Activated naive CD4-positive, alpha-beta T cell treated with anti-CD3 and anti-CD28 coated beads, Interleukin-2, amount 10 ng/mL, durations not matched to agents 7 days and 5 days (primary cell): ENCODE measurements at regions not wholly inside any gene's neighbourhood (a gene's known extent, or its start where the extent isn't known, plus 50 kb on each side); places are given as distances from the start of the nearest gene placed in this dataset.
"Not testable (repeated sequence)": the region's sequence is repeated elsewhere in the genome, so short reads cannot be mapped to it uniquely, and the experiment has no call there.

ENCODE experiments used
- CTCF ChIA-PET: fragments of 350-600 bp; sonication (Branson Sonifier 250); formaldehyde crosslinking; loops from one replicate; lab custom pipeline; 2021; ENCODE audit warnings: antibody characterized with exemption; lab: Charles Lee
- DNase-seq: peaks from one replicate; pipeline ENCODE4 v3.0.0-alpha.2; 2020
- H3K27ac Mint-ChIP-seq: one replicate; pipeline ENCODE4 v1.8.0; 2021; ENCODE audit warnings: mild to moderate bottlenecking, moderate library complexity, mixed read lengths
- H3K27me3 Mint-ChIP-seq: one replicate; pipeline ENCODE4 v1.8.0; 2021; ENCODE audit warnings: mild to moderate bottlenecking, mixed read lengths
- H3K36me3 Mint-ChIP-seq: one replicate; pipeline ENCODE4 v1.8.0; 2021; ENCODE audit warnings: mixed read lengths
- H3K4me1 Mint-ChIP-seq: one replicate; pipeline ENCODE4 v1.8.0; 2021; ENCODE audit warnings: mixed read lengths
- H3K4me3 Mint-ChIP-seq: one replicate; pipeline ENCODE4 v1.8.0; 2021; ENCODE audit warnings: mild to moderate bottlenecking, moderate library complexity, mixed read lengths
- H3K9me3 Mint-ChIP-seq: one replicate; pipeline ENCODE4 v1.8.0; 2021; ENCODE audit warnings: mixed read lengths

- H3K4me1 Mint-ChIP-seq: no peaks in the 10 kb centered on the region
- peaks cover 3% of the 10 kb centered on the region for H3K27me3 Mint-ChIP-seq
- H3K27ac Mint-ChIP-seq: no peak overlapping the region
- no peaks in the 10 kb centered on the region for H3K36me3 Mint-ChIP-seq
- no peak for DNase-seq
- H3K9me3 Mint-ChIP-seq: peaks cover 2% of the 10 kb centered on the region
- H3K4me3 Mint-ChIP-seq: no peak overlapping the region
- CTCF ChIA-PET: no interaction called here
Observed at GRCh38 chr3:160047876-160048275, 59.2 kb downstream of the IL12A start.

- H3K4me3 Mint-ChIP-seq: no peak overlapping the region
- H3K27me3 Mint-ChIP-seq: peaks cover 4% of the 10 kb centered on the region
- DNase-seq: no peak
- no peaks in the 10 kb centered on the region for H3K4me1 Mint-ChIP-seq
- no peak overlapping the region for H3K27ac Mint-ChIP-seq
- CTCF ChIA-PET: no interaction called here
- no peaks in the 10 kb centered on the region for H3K36me3 Mint-ChIP-seq
- no peaks in the 10 kb centered on the region for H3K9me3 Mint-ChIP-seq
Observed at GRCh38 chr3:160049038-160049437, 60.4 kb downstream of the IL12A start.

- no peak overlapping the region for H3K4me3 Mint-ChIP-seq
- DNase-seq: no peak
- peaks cover 7% of the 10 kb centered on the region for H3K27me3 Mint-ChIP-seq
- no peak overlapping the region for H3K27ac Mint-ChIP-seq
- CTCF ChIA-PET: no interaction called here
- no peaks in the 10 kb centered on the region for H3K36me3 Mint-ChIP-seq
- no peaks in the 10 kb centered on the region for H3K4me1 Mint-ChIP-seq
- no peaks in the 10 kb centered on the region for H3K9me3 Mint-ChIP-seq
Observed at GRCh38 chr3:160049565-160049964, 60.9 kb downstream of the IL12A start.

GRCh38 chr3:160049988-160050387, 61.4 kb downstream of the IL12A start:
- Mint-ChIP-seq H3K27ac (no peak overlapping the region), H3K4me1 (no peaks in the 10 kb centered on the region), H3K9me3 (no peaks in the 10 kb centered on the region), H3K27me3 (peaks cover 7% of the 10 kb centered on the region), H3K36me3 (no peaks in the 10 kb centered on the region), H3K4me3 (no peak overlapping the region)
- no peak for DNase-seq
- CTCF ChIA-PET: no interaction called here

GRCh38 chr3:160052385-160053047, 63.9 kb downstream of the IL12A start:
- DNase-seq: no peak
- Mint-ChIP-seq H3K27ac (no peak overlapping the region), H3K36me3 (no peaks in the 10 kb centered on the region), H3K4me3 (no peak overlapping the region), H3K4me1 (no peaks in the 10 kb centered on the region), H3K27me3 (peaks cover 7% of the 10 kb centered on the region), H3K9me3 (no peaks in the 10 kb centered on the region)
- CTCF ChIA-PET: interaction anchor here (0.9 kb wide), 1 partner anchor 49 kb away, joined by 3 read pairs; no protein-coding TSS in a partner anchor

- Mint-ChIP-seq H3K27me3 (peaks cover 7% of the 10 kb centered on the region), H3K4me1 (no peaks in the 10 kb centered on the region), H3K27ac (no peak overlapping the region), H3K9me3 (no peaks in the 10 kb centered on the region), H3K36me3 (no peaks in the 10 kb centered on the region), H3K4me3 (no peak overlapping the region)
- DNase-seq: no peak
- CTCF ChIA-PET: interaction anchor here (0.9 kb wide), 1 partner anchor 50 kb away, joined by 3 read pairs; no protein-coding TSS in a partner anchor
Observed at GRCh38 chr3:160053048-160053391, 64.4 kb downstream of the IL12A start.

- H3K4me1 Mint-ChIP-seq, H3K27ac Mint-ChIP-seq, DNase-seq, CTCF ChIA-PET, H3K9me3 Mint-ChIP-seq, H3K4me3 Mint-ChIP-seq, H3K27me3 Mint-ChIP-seq, H3K36me3 Mint-ChIP-seq: not testable (repeated sequence)
Observed at GRCh38 chr3:160054862-160055261, 66.2 kb downstream of the IL12A start.

GRCh38 chr3:160055659-160056058, 67.0 kb downstream of the IL12A start:
- no peaks in the 10 kb centered on the region for H3K4me1 Mint-ChIP-seq
- no peak overlapping the region for H3K4me3 Mint-ChIP-seq
- no peaks in the 10 kb centered on the region for H3K36me3 Mint-ChIP-seq
- no peak for DNase-seq
- CTCF ChIA-PET: no interaction called here
- peaks cover 4% of the 10 kb centered on the region for H3K27me3 Mint-ChIP-seq
- no peaks in the 10 kb centered on the region for H3K9me3 Mint-ChIP-seq
- H3K27ac Mint-ChIP-seq: no peak overlapping the region

- Mint-ChIP-seq H3K4me3 (no peak overlapping the region), H3K27ac (no peak overlapping the region), H3K27me3 (peaks cover 8% of the 10 kb centered on the region), H3K36me3 (no peaks in the 10 kb centered on the region), H3K9me3 (peaks cover 2% of the 10 kb centered on the region), H3K4me1 (peaks cover 5% of the 10 kb centered on the region)
- DNase-seq: no peak
- CTCF ChIA-PET: no interaction called here
Observed at GRCh38 chr3:160057331-160057730, 68.7 kb downstream of the IL12A start.

GRCh38 chr3:160060409-160061027, 71.9 kb downstream of the IL12A start:
- Mint-ChIP-seq H3K36me3 (no peaks in the 10 kb centered on the region), H3K4me3 (no peak overlapping the region), H3K4me1 (peaks cover 5% of the 10 kb centered on the region), H3K9me3 (peaks cover 2% of the 10 kb centered on the region), H3K27me3 (peaks cover 4% of the 10 kb centered on the region), H3K27ac (no peak overlapping the region)
- CTCF ChIA-PET: interaction anchor here (0.6 kb wide), 1 partner anchor 9 kb away, joined by 3 read pairs; no protein-coding TSS in a partner anchor
- no peak for DNase-seq

GRCh38 chr3:160061525-160061924, 72.9 kb downstream of the IL12A start:
- Mint-ChIP-seq H3K27me3 (peaks cover 4% of the 10 kb centered on the region), H3K9me3 (peaks cover 2% of the 10 kb centered on the region), H3K27ac (no peak overlapping the region), H3K4me1 (peaks cover 5% of the 10 kb centered on the region), H3K36me3 (no peaks in the 10 kb centered on the region), H3K4me3 (peak overlapping the region; percentile 9)
- DNase-seq: peak; percentile 21
- CTCF ChIA-PET: no interaction called here

GRCh38 chr3:160065282-160065681, 76.6 kb downstream of the IL12A start:
- no peak overlapping the region for H3K27ac Mint-ChIP-seq
- H3K4me1 Mint-ChIP-seq: peaks cover 5% of the 10 kb centered on the region
- CTCF ChIA-PET: interaction anchor here (0.9 kb wide), 1 partner anchor 33 kb away, joined by 3 read pairs; no protein-coding TSS in a partner anchor
- peaks cover 2% of the 10 kb centered on the region for H3K9me3 Mint-ChIP-seq
- DNase-seq: no peak
- H3K36me3 Mint-ChIP-seq: no peaks in the 10 kb centered on the region
- H3K4me3 Mint-ChIP-seq: no peak overlapping the region
- peaks cover 13% of the 10 kb centered on the region for H3K27me3 Mint-ChIP-seq

- Mint-ChIP-seq H3K27me3 (peaks cover 13% of the 10 kb centered on the region), H3K36me3 (no peaks in the 10 kb centered on the region), H3K9me3 (peaks cover 2% of the 10 kb centered on the region), H3K4me1 (peaks cover 5% of the 10 kb centered on the region), H3K27ac (no peak overlapping the region), H3K4me3 (no peak overlapping the region)
- CTCF ChIA-PET: interaction anchor here (0.9 kb wide), 1 partner anchor 33 kb away, joined by 3 read pairs; no protein-coding TSS in a partner anchor
- DNase-seq: no peak
Observed at GRCh38 chr3:160065786-160066185, 77.2 kb downstream of the IL12A start.

- Mint-ChIP-seq H3K27ac (no peak overlapping the region), H3K4me1 (no peaks in the 10 kb centered on the region), H3K9me3 (no peaks in the 10 kb centered on the region), H3K36me3 (no peaks in the 10 kb centered on the region), H3K27me3 (peaks cover 9% of the 10 kb centered on the region), H3K4me3 (no peak overlapping the region)
- no peak for DNase-seq
- CTCF ChIA-PET: no interaction called here
Observed at GRCh38 chr3:160069986-160070385, 81.4 kb downstream of the IL12A start.

GRCh38 chr3:160076519-160076918, 87.9 kb downstream of the IL12A start:
- H3K4me3 Mint-ChIP-seq: no peak overlapping the region
- CTCF ChIA-PET: no interaction called here
- no peaks in the 10 kb centered on the region for H3K36me3 Mint-ChIP-seq
- H3K27me3 Mint-ChIP-seq: no peaks in the 10 kb centered on the region
- no peaks in the 10 kb centered on the region for H3K4me1 Mint-ChIP-seq
- no peak overlapping the region for H3K27ac Mint-ChIP-seq
- no peak for DNase-seq
- no peaks in the 10 kb centered on the region for H3K9me3 Mint-ChIP-seq
